Left kidney (tissue), 1 donor: ENCODE measurements at regions not wholly inside any gene's neighbourhood (a gene's known extent, or its start where the extent isn't known, plus 50 kb on each side); places are given as distances from the start of the nearest gene placed in this dataset.

ENCODE experiments used
- DNase-seq: peaks from one replicate; pipeline ENCODE4 v3.0.0-alpha.2; 2013

DNA sequence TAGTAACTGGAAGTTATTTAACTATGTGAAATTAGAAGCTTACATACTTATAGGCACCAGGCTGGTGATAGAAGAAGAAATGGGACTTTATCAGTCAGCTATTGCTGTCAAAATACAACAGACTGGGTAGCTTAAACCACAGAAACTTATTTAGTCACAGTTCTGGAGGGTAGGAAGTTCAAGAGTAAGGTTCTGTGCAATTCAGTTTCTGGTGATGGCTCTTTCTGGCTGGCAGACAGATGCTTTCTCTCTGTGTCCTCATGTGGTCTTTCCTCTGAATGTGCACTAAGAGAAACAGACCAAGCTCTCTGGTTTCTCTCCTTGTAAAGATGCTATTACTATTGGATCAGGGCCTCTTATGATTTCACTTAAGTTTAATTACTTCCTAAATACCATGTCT, 92.1 kb upstream of the ANKRD50 start:
- no peak for DNase-seq

- DNase-seq = no peak
These were observed 91.5 kb upstream of the ANKRD50 start for GRCh38 chr4:124804041-124804440.

DNA sequence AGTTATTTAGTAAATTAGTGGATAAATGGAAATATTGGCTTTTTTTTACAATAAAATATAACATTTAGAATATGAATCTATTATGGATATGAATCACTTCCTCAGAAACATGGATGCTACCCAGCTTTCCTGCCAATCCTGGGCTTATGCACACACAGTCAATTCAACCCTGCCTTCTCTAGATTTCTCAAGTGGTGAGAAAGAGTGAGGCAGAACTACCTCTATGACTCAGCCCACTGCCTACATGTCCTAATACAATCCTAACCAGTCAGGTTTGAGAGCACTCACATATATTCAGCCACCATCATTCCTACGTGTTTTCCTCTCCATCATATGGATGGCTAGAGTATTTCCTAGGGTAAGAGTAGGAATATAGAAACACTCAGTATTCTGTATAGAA, 91.1 kb upstream of the ANKRD50 start:
- DNase-seq = no peak

DNA sequence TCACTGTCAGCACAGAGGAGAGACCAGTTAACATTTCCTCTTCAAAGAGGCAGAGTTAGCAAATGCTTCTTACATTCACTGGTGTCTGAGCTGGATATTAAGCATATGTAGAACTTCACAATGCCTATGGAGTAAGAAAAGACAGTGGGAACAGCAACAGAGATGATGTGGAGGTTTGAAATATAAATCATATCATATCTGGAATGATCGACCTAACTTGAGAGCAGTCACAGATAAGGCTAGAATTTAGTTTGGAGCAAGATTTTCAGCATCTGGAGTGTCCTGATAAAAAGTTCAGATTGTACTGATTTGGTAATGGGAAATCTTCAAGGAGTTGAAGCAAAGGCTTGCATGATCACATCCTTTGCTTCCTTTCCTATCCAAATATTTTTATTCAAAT, 90.5 kb upstream of the ANKRD50 start:
- no peak for DNase-seq

DNA sequence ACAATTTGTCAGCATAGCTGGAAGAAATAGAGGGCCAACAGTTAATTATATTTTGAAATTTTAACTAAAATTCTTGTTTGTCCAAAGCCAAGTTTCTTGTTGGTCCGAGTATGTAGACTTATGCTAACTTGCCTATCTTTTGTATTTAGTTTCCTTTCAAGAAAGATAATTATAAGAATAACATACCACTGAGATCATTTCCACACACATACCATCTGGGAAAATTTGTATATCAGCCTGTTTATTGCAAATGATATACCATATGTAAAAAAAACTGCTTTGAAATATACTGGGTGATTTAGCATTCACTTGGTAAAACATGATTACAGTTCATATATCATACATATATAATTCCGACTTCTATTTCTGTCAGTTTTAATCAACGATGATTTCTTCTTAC, 84.7 kb upstream of the ANKRD50 start:
- no peak for DNase-seq

GRCh38 chr4:124790471-124790870, 77.9 kb upstream of the ANKRD50 start:
- no peak for DNase-seq

DNA sequence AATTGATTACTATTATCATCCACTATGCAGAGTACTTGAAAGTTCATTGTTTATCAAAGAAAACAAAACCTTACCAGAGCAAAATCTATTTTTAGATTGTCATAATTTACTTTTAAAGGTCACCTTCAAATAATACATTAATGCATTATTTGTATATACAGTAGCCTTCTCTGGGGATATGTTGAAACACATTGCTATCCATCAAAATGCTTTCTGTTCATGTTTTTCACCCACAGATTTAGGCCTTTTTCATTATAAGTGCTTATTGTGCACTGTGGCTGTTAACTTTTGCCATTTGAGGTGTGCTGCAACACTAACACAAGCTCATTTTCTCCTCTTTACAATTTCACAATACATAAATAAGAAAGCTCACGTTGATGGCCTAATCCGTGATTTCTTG, 74.1 kb upstream of the ANKRD50 start:
- no peak for DNase-seq

DNA sequence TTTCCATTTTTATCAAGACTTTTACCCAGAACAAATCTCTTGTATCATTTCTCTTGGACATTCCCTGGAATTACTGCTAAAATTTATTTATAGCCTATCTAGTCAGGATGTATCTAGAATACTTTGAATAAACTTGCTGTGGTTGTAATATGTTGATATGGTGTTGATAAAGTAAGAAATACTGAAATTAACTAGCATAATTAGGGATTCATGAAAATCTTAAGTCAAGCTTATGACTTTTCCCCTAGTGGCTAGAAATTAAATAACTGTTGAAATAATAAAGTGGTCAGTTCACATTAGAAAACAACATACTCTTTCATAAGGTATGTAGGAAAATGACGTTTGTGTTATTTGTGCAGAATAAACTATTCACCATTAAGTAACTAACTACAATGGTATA, 73.1 kb upstream of the ANKRD50 start:
- no peak for DNase-seq

DNA sequence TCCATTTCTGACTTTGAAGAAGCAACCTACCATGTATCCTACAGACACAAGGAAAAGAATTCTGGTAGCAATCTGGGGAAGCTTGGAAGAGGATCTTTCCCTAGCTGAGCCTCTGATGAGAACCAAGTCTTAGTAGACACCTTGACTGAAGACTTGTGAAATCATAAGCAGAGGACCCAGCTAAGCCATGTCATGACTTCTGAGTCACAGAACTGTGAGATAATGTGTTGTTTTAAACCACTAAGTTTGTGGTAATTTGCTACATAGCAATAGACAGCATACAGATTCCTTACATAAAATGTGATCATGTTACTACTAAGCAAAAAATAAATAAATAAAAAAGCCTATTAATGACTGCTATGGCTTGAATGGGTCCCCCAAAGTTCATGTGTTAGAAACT, 71.3 kb upstream of the ANKRD50 start:
- no peak for DNase-seq

DNA sequence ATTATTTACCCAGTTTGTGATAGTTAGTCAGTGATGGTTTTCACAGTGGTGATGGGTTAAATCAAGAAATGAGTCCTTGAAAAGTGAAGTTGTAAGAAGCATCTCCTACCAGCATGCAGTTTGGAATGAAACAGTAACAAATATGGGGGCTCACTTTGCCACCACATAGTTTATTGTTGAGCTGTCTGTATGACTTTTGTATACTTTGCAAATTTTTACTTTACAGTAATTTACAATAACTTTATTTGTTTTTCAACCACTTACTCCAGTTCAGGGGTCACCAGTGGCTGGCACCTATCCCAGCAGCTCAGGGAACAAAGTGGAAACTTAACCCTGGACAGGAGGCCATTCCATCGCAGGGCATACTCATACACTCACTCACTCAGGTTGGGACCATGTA, 64.5 kb upstream of the ANKRD50 start:
- no peak for DNase-seq

GRCh38 chr4:124768596-124769365, 56.2 kb upstream of the ANKRD50 start:
- DNase-seq = no peak

DNA sequence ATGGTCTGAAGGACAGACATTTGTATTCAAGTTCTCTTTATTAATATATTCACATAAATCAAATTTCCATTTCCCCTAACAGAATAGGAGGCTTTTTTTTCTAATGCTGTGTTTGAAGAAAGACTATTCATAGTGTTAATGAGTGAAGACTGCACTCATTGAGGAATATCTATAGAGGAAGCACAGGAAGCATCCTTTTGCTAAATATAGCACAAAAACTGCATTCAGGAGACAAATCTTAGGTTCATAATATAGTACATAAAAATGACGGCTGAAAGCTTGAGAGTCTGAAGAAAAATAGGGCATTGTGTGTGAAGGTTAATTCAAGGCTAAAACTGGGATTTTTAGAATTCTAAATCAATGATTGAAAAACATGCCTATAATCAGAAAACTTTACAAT, 50.4 kb upstream of the ANKRD50 start:
- DNase-seq = no peak
